K562 (cell line): ENCODE measurements at regions not wholly inside any gene's neighbourhood (a gene's known extent, or its start where the extent isn't known, plus 50 kb on each side); places are given as distances from the start of the nearest gene placed in this dataset.

Experiments
- BRD4 ChIP-seq: fragments of 200-600 bp; sonication (generic); IDR thresholded peaks from 2 replicates; pipeline ENCODE4 v1.6.1; 2017; ENCODE audit warnings: inconsistent platforms
- CC2D1A ChIP-seq: fragments of 450-650 bp; IDR thresholded peaks from 2 replicates; pipeline ENCODE4 v1.6.1; 2017; ENCODE audit warnings: mild to moderate bottlenecking
- ESRRA ChIP-seq: fragments of 450-650 bp; IDR thresholded peaks from 2 replicates; pipeline ENCODE4 v1.6.1; 2014; ENCODE audit warnings: low read depth, mild to moderate bottlenecking, moderate library complexity, borderline replicate concordance
- EZH2 ChIP-seq: IDR thresholded peaks from 2 replicates; pipeline ENCODE4 v1.6.1; 2012; ENCODE audit warnings: low read depth, mild to moderate bottlenecking, inconsistent platforms, low read length, borderline replicate concordance
- HMG20B ChIP-seq: fragments of 250-450 bp; sonication (Bioruptor Pico); IDR thresholded peaks from 2 replicates; pipeline ENCODE4 v1.5.0; 2021; ENCODE audit warnings: mild to moderate bottlenecking
- KDM2B ChIP-seq: fragments of 250-450 bp; sonication (Bioruptor Pico); IDR thresholded peaks from 2 replicates; pipeline ENCODE4 v1.8.0; 2021; ENCODE audit warnings: mild to moderate bottlenecking, moderate library complexity
- MYC ChIP-seq, 2 experiments: fragments of 250-450 bp in 1 of 2; sonication (Bioruptor Pico) in 1 of 2; IDR thresholded peaks; 2 replicates each; pipeline versions ENCODE4 v1.5.1 to v1.6.1; 2012 to 2021; ENCODE audit warnings: low read depth in 2 of 2, borderline replicate concordance in 1 of 2, improper control_type of control experiment in 1 of 2, low read length in 1 of 2, mild to moderate bottlenecking in 1 of 2, moderate library complexity in 1 of 2
- PCBP1 ChIP-seq: fragments of 200-400 bp; formaldehyde crosslinking; IDR thresholded peaks from 2 replicates; pipeline ENCODE4 v1.6.1; 2018; ENCODE audit warnings: mild to moderate bottlenecking, low read depth, low read length; ENCODE audit not compliant: poor library complexity, severe bottlenecking
- PHB2 ChIP-seq: fragments of 450-650 bp; IDR thresholded peaks from 2 replicates; pipeline ENCODE4 v1.6.1; 2017; ENCODE audit warnings: low read depth
- POLR2A ChIP-seq: fragments of 450-650 bp; conservative IDR thresholded peaks from 2 replicates; pipeline ENCODE4 v1.6.1; 2016
- REST ChIP-seq, 2 experiments: fragments of 450-650 bp; formaldehyde crosslinking in 1 of 2; IDR thresholded peaks; 2 replicates each; pipeline versions ENCODE4 v1.4.0 to v1.6.1; 2014 to 2020; ENCODE audit warnings: mild to moderate bottlenecking in 2 of 2, borderline replicate concordance in 1 of 2, low read depth in 1 of 2
- TCF3 ChIP-seq: sonication (generic); formaldehyde crosslinking; IDR thresholded peaks from 2 replicates; pipeline ENCODE4 v1.4.0; 2020; ENCODE audit warnings: mild to moderate bottlenecking, missing genetic modification reagents
- USF2 ChIP-seq: sonication (generic); formaldehyde crosslinking; IDR thresholded peaks from 2 replicates; pipeline ENCODE4 v1.5.0; 2020; ENCODE audit warnings: missing genetic modification reagents
- ZBTB1 ChIP-seq: sonication (generic); formaldehyde crosslinking; IDR thresholded peaks from 2 replicates; pipeline ENCODE4 v1.8.1; 2023; ENCODE audit warnings: missing genetic modification reagents, low read depth, mild to moderate bottlenecking, borderline replicate concordance

DNA sequence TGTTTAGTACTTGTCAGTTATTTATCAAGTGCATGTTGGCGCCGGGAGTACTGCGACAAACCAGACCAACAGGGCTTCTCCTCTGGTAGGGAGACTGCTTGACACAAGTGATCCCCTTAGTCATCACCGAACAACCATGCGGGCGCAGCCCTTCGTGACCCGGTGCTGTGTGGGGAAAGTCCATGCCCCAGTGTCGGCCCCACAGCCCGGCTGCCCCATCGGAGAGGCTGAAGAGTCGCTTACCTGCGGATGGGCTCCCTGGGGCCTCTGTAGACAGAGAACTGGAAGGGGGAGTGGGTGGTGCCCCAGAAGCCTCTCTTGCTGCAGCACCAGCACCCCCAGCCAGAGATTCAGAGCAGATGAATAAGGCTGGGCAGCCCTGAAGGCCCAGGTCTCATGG is 90.3 kb upstream of the PRR23E start:
- TF ChIP-seq REST (IDR thresholded peaks at IDR 0.05; ENCODE audit: borderline replicate concordance) (no peak), REST (CRISPR knock-in tag; IDR thresholded peaks at IDR 0.05; ENCODE audit: low read depth) (no peak), HMG20B (CRISPR knock-in tag) (no peak), ZBTB1 (no peak), ESRRA (no peak), PHB2 (no peak), TCF3 (CRISPR knock-in tag) (no peak), USF2 (CRISPR knock-in tag) (no peak), POLR2A (no peak), BRD4 (no peak), EZH2 (no peak), KDM2B (CRISPR knock-in tag) (no peak), PCBP1 (no peak), CC2D1A (no peak), MYC (IDR thresholded peaks at IDR 0.05; ENCODE audit: low read depth, low read length) (no peak), MYC (CRISPR knock-in tag; IDR thresholded peaks at IDR 0.05; ENCODE audit: borderline replicate concordance, low read depth) (no peak)
